ENCODE measurements at regions not wholly inside any gene's neighbourhood (a gene's known extent, or its start where the extent isn't known, plus 50 kb on each side); places are given as distances from the start of the nearest gene placed in this dataset.
A peak's percentile ranks its signal among the peaks of the same experiment; 100 is the strongest.

GRCh38 chr16:55240888-55241287 is 83.1 kb upstream of the IRX6 start:
- no peak for TF ChIP-seq CTCF (IDR thresholded peaks at IDR 0.05)
- Histone ChIP-seq H3K9me3 (no peaks in the 10 kb centered on the region), H3K4me1 (ENCODE audit: low read depth) (no peaks in the 10 kb centered on the region), H3K36me3 (ENCODE audit: low read depth) (no peaks in the 10 kb centered on the region), H3K4me3 (no peak overlapping the region)
- ATAC-seq, result no peak
- intact Hi-C loops (cut with DNase I, micrococcal nuclease), result no loop called here
- no peak for DNase-seq

- H3K4me3 ChIP-seq, result no peak overlapping the region
- DNase-seq, result no peak
- H3K36me3 ChIP-seq (ENCODE audit: low read depth), result no peaks in the 10 kb centered on the region
- no peak for TF ChIP-seq CTCF (IDR thresholded peaks at IDR 0.05)
- H3K9me3 ChIP-seq, result no peaks in the 10 kb centered on the region
- intact Hi-C loops (cut with DNase I, micrococcal nuclease), result no loop called here
- ATAC-seq, result no peak
- H3K4me1 ChIP-seq (ENCODE audit: low read depth), result no peaks in the 10 kb centered on the region
Measured at GRCh38 chr16:55242667-55243066, 81.3 kb upstream of the IRX6 start.

GRCh38 chr16:55248058-55248457 is 75.9 kb upstream of the IRX6 start:
- no peaks in the 10 kb centered on the region for H3K4me1 ChIP-seq (ENCODE audit: low read depth)
- TF ChIP-seq CTCF (IDR thresholded peaks at IDR 0.05), result no peak
- no peaks in the 10 kb centered on the region for H3K36me3 ChIP-seq (ENCODE audit: low read depth)
- intact Hi-C loops (cut with DNase I, micrococcal nuclease), result no loop called here
- DNase-seq (no peak), ATAC-seq (peak; percentile 21)
- no peaks in the 10 kb centered on the region for H3K9me3 ChIP-seq
- H3K4me3 ChIP-seq, result no peak overlapping the region

- no peak for TF ChIP-seq CTCF (IDR thresholded peaks at IDR 0.05)
- no peaks in the 10 kb centered on the region for H3K4me1 ChIP-seq (ENCODE audit: low read depth)
- H3K4me3 ChIP-seq, result no peak overlapping the region
- ATAC-seq (peak; percentile 97), DNase-seq (peak; percentile 53 to 71 (median 69))
- intact Hi-C loops (cut with DNase I, micrococcal nuclease), result no loop called here
- no peaks in the 10 kb centered on the region for H3K36me3 ChIP-seq (ENCODE audit: low read depth)
- H3K9me3 ChIP-seq, result no peaks in the 10 kb centered on the region
Measured at GRCh38 chr16:55248494-55248893, 75.5 kb upstream of the IRX6 start.

- ATAC-seq (no peak), DNase-seq (no peak)
- intact Hi-C loops (cut with DNase I, micrococcal nuclease), result no loop called here
- Histone ChIP-seq H3K36me3 (ENCODE audit: low read depth) (no peaks in the 10 kb centered on the region), H3K9me3 (no peaks in the 10 kb centered on the region), H3K4me3 (no peak overlapping the region), H3K4me1 (ENCODE audit: low read depth) (no peaks in the 10 kb centered on the region)
- no peak for TF ChIP-seq CTCF (IDR thresholded peaks at IDR 0.05)
Measured at GRCh38 chr16:55249361-55249760, 74.6 kb upstream of the IRX6 start.

- TF ChIP-seq CTCF (IDR thresholded peaks at IDR 0.05), result no peak
- Histone ChIP-seq H3K4me1 (ENCODE audit: low read depth) (no peaks in the 10 kb centered on the region), H3K4me3 (no peak overlapping the region), H3K9me3 (no peaks in the 10 kb centered on the region), H3K36me3 (ENCODE audit: low read depth) (no peaks in the 10 kb centered on the region)
- intact Hi-C loops (cut with DNase I, micrococcal nuclease), result no loop called here
- ATAC-seq, result no peak
- DNase-seq, result no peak
Measured at GRCh38 chr16:55249936-55250335, 74.1 kb upstream of the IRX6 start.
